HG02943 (cell line): ENCODE measurements at regions not wholly inside any gene's neighbourhood (a gene's known extent, or its start where the extent isn't known, plus 50 kb on each side); places are given as distances from the start of the nearest gene placed in this dataset.

Experiments used
- ATAC-seq: cut with Tn5 transposase; IDR thresholded peaks from one replicate; pipeline ENCODE4 v1.9.1; 2021; ENCODE audit warnings: mild to moderate bottlenecking, low read depth, moderate library complexity; ENCODE audit not compliant: unreplicated experiment

DNA sequence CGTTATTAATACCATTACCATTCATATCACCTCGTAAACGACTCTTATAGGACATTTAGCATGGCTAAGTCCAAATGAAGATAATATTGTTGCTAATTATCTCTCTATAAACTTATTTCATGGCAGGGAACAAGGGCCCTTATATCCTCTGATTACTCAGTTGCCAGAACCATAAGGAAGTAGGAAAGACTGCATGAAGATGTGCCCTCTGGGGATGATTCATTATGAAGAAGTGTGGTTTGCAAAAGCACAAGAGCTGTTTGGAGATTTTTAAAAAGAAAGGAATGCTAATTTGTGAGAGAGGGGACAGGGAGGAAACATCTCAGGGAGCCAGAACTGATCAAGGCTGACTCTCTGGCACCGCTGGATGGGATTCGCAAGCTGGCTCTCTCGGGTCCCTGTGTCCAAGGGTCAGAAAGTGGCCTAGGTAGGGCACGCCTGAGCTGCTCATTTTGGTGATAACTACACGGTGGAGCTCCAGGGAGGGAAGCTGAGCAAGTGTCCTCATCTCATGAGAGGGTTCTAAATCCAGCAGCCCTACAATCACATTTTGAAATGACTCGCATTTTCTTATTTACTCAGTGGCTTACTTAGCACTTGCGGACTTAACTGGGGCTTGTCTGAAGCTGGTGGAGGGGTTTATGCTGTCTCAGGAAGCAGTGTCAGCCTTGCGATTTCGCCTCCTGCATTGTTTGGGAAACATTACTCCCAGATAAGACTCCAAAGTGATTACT lies 136.8 kb downstream of the C5orf15 start:
- ATAC-seq: no peak

- no peak for ATAC-seq
These were observed 137.5 kb downstream of the C5orf15 start for GRCh38 chr5:133830911-133831310.

- no peak for ATAC-seq
These were observed 138.1 kb downstream of the C5orf15 start for GRCh38 chr5:133830281-133830680.

DNA sequence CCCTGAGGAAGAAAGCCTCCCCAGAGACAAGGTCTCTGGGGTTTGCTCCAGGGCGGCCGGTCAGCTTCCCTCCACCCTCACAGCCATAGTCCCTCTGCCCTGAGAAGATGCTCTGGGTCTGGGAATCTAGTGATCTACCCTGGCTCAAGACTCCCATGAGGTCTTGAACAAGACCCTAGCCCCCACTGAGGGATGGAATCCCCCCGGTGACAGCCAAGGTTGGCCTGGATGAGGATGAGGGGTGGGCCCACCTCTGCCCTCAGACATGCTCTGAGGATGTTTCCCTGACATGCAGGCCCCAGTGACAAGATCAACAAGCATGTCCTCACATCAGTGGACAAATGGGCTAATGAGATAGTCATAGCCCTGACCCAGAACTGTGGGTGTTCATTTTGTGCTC lies 138.6 kb downstream of the C5orf15 start:
- no peak for ATAC-seq

DNA sequence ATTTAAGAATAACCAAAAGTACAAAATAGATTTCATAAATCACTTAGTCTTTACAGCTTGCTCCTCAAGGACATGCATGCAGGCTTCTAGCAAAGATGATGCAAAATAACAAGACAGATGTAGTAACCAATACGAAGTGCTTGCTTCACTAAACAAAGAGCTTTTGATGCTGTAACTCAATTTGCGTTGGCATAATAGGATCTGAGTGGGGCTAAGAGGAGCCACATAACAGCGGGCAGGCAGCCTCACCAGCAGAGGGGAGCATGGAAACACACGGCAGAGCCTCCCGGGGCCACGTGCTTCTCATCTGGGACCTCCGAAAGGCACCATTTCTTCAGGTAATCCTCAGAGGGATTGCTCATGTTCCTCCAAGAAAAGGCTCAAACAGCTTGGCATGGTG lies 139.7 kb downstream of the C5orf15 start:
- no peak for ATAC-seq

GRCh38 chr5:133827830-133828229 lies 140.6 kb downstream of the C5orf15 start:
- ATAC-seq: no peak

DNA sequence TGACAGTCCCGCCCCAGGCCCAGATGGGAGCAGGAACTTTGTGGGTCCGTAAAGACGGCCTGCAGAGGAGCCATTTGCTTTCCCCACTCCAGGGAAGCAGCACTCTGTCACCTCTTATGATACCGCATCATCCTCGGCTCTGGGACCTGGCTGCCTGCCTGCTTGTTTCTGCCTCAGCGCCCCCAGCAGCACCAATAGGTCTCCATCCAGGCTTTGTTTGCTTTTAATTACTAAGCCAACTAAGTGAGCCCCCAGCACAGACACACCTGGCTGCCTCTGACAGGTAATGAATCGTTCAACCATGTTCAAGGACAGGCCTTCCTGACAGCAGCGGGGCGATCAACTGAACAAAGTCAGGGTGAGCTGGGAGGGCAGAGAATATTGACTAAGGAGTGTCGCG lies 141.4 kb downstream of the C5orf15 start:
- ATAC-seq: no peak

DNA sequence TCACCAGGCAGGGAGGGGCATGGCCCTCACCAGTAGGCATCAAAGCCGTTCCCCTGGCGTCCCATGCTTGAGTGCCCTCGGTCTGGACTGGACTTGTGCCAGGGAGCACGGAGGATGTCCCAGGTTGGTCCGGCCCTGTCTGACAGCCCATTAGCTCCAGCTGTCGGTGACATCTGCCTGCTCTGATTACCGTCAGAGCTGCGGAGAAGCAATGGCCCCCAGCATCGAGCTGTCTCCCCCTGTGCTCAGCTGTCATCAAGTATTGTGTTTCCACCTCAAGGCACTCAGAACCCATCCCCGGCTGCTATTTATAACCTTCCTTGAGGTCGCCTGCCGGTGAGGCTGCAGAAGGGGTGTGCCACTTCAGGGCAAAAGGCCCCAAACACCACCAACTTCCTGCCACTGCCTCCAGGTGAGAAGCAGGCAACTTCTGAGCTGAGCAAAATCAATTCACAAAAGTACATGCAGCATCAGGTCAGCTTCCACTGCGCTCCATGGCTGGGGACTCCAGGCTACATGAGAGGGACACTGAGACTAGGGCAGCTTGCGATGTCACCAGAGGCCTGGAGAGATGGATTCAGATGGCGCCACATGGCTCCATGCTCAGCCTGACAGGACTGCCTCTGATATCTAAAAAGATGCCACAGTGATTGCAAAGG lies 142.7 kb downstream of the C5orf15 start:
- ATAC-seq: peak; percentile 45

GRCh38 chr5:133824661-133825254 lies 143.7 kb downstream of the C5orf15 start:
- ATAC-seq: no peak

- no peak for ATAC-seq
These were observed 146.5 kb downstream of the C5orf15 start for GRCh38 chr5:133821889-133822288.

DNA sequence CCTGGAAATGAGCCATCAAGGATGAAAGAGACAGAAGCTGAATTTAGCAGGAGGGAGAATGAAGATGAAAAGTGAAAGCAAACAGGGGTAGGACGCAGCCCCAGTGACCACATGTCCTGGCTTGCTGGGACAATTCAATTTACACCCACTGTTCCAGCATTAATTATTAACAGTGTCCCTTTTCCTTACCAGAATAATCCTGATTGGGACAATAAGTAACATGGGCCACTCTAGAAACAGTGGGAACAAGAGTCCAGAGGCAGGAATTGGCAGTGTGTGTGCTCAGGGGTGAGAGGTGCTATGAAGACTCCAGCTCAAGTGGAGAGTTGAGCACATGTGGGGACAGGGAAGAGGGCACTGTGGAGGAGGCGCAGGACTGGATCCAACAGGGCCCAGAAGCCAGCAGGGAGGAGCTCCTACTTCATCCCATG lies 147.1 kb downstream of the C5orf15 start:
- ATAC-seq: no peak

GRCh38 chr5:133820507-133820906 lies 147.9 kb downstream of the C5orf15 start:
- no peak for ATAC-seq

GRCh38 chr5:133819977-133820471 lies 148.4 kb downstream of the C5orf15 start:
- ATAC-seq: no peak

- ATAC-seq: no peak
These were observed 149.4 kb downstream of the C5orf15 start for GRCh38 chr5:133818869-133819600.

DNA sequence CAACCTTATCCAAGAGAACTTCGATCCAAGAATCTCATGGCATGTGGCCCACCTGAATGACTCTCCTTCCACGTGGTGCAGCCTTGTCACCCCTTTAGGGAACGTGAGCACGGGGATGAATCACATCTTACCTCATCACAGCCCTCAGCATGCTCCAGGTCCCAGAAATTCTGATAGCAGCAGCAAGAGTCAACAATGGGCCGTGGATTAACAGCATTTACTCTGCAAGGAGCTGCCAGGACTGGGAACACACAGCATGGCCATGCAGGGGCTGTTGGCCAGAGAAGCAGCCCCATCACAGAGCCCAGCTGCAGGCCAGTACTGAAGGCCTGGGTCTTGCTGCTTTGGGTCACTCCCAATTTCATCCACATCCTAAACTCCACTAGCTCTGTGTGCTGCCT lies 150.4 kb downstream of the C5orf15 start:
- ATAC-seq: no peak

DNA sequence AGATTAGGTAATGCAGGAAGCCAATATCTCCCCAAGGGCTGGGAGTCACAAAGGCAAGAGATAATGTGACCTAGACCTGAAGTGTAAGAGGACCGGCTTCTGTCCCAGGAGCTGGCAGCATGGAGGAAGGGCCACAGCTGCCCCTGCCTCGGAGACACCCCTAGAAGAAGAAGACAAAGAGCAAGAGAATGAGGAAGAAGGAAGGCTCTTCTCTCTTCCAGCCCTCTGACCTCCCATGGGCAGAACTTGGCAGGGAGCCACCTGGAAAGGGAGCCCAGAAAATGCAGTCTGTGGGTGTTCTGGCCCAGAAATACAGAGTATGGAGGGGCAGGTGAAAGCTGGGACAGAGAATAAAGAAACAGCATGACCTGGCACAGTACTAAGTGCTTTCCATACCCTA lies 151.0 kb downstream of the C5orf15 start:
- no peak for ATAC-seq

DNA sequence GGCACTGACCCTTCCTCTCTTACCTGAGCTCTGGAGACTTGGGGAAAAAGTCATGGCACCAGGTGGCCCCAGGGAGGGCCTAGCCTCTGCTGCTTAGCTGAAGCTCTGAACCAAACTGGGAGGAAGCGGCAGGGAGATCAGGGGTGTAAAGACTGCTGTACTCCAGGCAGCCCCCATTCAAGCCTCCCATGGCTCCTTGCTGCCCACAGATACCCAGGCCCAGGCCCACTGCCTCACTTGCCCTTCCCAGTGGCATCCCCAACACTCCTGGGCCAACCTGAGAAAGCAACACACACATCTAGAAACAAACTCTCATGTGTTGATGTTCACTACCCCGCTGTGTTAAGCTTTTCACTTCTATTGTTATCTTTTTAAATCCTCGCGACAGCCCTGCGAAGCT lies 151.6 kb downstream of the C5orf15 start:
- ATAC-seq: no peak

- ATAC-seq: no peak
These were observed 154.3 kb downstream of the C5orf15 start for GRCh38 chr5:133814152-133814551.

GRCh38 chr5:133811168-133811567 lies 157.3 kb downstream of the C5orf15 start:
- ATAC-seq: no peak

DNA sequence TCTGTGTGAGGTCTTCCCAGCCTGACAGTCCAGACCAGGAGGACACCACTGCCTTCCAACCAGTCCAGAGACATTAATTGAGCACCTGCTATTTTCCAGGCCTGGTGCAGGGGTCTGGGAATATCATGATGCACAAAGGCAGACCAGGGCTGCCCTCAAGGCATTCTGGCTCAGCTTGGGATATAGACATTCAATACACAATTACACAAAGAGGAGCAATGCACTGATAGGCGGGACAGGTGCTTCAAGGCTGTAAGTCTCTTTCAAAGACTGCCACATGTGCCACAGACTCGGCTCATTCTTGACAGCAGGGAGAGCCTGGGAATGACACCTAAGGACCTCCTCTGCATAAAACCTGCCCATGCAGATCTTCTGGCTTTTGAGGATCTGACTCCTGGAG lies 158.6 kb downstream of the C5orf15 start:
- no peak for ATAC-seq

- ATAC-seq: no peak
These were observed 161.1 kb downstream of the C5orf15 start for GRCh38 chr5:133807348-133807747.
